Thyroid gland (tissue), 4 donors: ENCODE measurements at regions not wholly inside any gene's neighbourhood (a gene's known extent, or its start where the extent isn't known, plus 50 kb on each side); places are given as distances from the start of the nearest gene placed in this dataset.

ENCODE experiments used
- POLR2A ChIP-seq, 2 donors: fragments of 450-650 bp; IDR thresholded peaks; one replicate each; pipeline ENCODE4 v1.6.1; 2017; ENCODE audit warnings: antibody characterized with exemption in 2 of 2, mild to moderate bottlenecking in 2 of 2, moderate library complexity in 1 of 2
- TF ChIP-seq, protein P1 (sequence below), 6 experiments: fragments of 200-600 bp in 3 of 6; fragments of 450-650 bp in 3 of 6; sonication (generic) in 3 of 6; IDR thresholded peaks; one replicate each; pipeline ENCODE4 v1.5.1; 2016 to 2019; ENCODE audit warnings: antibody characterized with exemption in 6 of 6, mild to moderate bottlenecking in 2 of 6, inconsistent platforms in 1 of 6, moderate library complexity in 1 of 6

- TF ChIP-seq, protein P1, sequence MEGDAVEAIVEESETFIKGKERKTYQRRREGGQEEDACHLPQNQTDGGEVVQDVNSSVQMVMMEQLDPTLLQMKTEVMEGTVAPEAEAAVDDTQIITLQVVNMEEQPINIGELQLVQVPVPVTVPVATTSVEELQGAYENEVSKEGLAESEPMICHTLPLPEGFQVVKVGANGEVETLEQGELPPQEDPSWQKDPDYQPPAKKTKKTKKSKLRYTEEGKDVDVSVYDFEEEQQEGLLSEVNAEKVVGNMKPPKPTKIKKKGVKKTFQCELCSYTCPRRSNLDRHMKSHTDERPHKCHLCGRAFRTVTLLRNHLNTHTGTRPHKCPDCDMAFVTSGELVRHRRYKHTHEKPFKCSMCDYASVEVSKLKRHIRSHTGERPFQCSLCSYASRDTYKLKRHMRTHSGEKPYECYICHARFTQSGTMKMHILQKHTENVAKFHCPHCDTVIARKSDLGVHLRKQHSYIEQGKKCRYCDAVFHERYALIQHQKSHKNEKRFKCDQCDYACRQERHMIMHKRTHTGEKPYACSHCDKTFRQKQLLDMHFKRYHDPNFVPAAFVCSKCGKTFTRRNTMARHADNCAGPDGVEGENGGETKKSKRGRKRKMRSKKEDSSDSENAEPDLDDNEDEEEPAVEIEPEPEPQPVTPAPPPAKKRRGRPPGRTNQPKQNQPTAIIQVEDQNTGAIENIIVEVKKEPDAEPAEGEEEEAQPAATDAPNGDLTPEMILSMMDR (IDR thresholded peaks at IDR 0.05): no peak
- no peak for TF ChIP-seq POLR2A (IDR thresholded peaks at IDR 0.05)
These were observed 77.6 kb upstream of the POMGNT2 start for GRCh38 chr3:43183456-43183855.
